ENCODE measurements at regions not wholly inside any gene's neighbourhood (a gene's known extent, or its start where the extent isn't known, plus 50 kb on each side); places are given as distances from the start of the nearest gene placed in this dataset.

DNA sequence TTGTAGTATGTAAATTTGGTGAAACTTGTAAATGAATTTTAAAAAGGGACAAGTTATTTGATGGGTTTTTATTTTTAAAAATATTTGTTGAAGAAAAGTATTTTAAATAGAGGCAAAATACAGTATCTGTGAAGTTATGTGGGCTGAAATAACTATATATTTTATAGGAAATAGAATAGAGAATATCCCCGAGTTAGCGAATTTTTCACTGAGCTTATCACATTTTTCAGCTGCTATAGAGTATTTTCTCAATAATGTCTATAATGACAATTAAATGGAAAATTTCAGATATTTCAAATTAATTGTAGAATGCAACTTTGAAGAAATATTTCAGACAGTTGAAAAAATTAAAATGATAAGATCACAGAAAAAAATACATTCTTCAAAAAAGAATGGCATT is 166.4 kb upstream of the TP63 start:
- TF ChIP-seq POLR2AphosphoS5 (IDR thresholded peaks at IDR 0.05; ENCODE audit: low read depth) (no peak), EZH2 (IDR thresholded peaks at IDR 0.05; ENCODE audit: low read depth, unreplicated experiment) (no peak), CREB1 (CRISPR knock-in tag; IDR thresholded peaks at IDR 0.05; ENCODE audit: low read depth) (no peak), ZNF114 (CRISPR knock-in tag; IDR thresholded peaks at IDR 0.05) (no peak), EZH2phosphoT487 (IDR thresholded peaks at IDR 0.05; ENCODE audit: unreplicated experiment) (no peak)
- TF ChIP-seq, protein P1, sequence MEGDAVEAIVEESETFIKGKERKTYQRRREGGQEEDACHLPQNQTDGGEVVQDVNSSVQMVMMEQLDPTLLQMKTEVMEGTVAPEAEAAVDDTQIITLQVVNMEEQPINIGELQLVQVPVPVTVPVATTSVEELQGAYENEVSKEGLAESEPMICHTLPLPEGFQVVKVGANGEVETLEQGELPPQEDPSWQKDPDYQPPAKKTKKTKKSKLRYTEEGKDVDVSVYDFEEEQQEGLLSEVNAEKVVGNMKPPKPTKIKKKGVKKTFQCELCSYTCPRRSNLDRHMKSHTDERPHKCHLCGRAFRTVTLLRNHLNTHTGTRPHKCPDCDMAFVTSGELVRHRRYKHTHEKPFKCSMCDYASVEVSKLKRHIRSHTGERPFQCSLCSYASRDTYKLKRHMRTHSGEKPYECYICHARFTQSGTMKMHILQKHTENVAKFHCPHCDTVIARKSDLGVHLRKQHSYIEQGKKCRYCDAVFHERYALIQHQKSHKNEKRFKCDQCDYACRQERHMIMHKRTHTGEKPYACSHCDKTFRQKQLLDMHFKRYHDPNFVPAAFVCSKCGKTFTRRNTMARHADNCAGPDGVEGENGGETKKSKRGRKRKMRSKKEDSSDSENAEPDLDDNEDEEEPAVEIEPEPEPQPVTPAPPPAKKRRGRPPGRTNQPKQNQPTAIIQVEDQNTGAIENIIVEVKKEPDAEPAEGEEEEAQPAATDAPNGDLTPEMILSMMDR (conservative IDR thresholded peaks at IDR 0.05; ENCODE audit: low read depth in 2 of 2) = no peak
- TF ChIP-seq, protein P2, sequence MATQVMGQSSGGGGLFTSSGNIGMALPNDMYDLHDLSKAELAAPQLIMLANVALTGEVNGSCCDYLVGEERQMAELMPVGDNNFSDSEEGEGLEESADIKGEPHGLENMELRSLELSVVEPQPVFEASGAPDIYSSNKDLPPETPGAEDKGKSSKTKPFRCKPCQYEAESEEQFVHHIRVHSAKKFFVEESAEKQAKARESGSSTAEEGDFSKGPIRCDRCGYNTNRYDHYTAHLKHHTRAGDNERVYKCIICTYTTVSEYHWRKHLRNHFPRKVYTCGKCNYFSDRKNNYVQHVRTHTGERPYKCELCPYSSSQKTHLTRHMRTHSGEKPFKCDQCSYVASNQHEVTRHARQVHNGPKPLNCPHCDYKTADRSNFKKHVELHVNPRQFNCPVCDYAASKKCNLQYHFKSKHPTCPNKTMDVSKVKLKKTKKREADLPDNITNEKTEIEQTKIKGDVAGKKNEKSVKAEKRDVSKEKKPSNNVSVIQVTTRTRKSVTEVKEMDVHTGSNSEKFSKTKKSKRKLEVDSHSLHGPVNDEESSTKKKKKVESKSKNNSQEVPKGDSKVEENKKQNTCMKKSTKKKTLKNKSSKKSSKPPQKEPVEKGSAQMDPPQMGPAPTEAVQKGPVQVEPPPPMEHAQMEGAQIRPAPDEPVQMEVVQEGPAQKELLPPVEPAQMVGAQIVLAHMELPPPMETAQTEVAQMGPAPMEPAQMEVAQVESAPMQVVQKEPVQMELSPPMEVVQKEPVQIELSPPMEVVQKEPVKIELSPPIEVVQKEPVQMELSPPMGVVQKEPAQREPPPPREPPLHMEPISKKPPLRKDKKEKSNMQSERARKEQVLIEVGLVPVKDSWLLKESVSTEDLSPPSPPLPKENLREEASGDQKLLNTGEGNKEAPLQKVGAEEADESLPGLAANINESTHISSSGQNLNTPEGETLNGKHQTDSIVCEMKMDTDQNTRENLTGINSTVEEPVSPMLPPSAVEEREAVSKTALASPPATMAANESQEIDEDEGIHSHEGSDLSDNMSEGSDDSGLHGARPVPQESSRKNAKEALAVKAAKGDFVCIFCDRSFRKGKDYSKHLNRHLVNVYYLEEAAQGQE (IDR thresholded peaks at IDR 0.05; ENCODE audit: unreplicated experiment) = no peak
- TF ChIP-seq, protein P3, sequence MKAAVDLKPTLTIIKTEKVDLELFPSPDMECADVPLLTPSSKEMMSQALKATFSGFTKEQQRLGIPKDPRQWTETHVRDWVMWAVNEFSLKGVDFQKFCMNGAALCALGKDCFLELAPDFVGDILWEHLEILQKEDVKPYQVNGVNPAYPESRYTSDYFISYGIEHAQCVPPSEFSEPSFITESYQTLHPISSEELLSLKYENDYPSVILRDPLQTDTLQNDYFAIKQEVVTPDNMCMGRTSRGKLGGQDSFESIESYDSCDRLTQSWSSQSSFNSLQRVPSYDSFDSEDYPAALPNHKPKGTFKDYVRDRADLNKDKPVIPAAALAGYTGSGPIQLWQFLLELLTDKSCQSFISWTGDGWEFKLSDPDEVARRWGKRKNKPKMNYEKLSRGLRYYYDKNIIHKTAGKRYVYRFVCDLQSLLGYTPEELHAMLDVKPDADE (IDR thresholded peaks at IDR 0.05) = no peak
